ENCODE measurements at regions not wholly inside any gene's neighbourhood (a gene's known extent, or its start where the extent isn't known, plus 50 kb on each side); places are given as distances from the start of the nearest gene placed in this dataset.

DNA sequence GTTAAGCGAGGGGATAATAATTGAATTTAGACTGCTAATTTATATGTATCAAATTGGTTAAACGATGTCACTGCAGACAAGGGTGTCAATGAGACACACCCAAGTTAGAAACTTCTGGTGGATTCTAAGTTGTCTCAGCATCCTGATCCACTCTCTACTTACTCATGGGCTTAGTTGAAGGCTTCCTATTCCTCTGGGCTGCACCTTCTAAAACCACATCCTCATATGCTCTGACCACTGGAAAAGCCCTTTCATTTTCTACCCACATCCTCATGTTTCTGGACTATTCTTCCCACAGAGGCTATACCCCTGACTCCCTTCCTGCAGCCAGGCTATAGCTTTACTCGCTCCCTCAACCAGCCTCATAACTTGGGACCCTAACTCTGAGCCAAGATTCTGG, 493.8 kb downstream of the VRK1 start:
- H3K27ac Mint-ChIP-seq (ENCODE audit: unreplicated experiment) = no peak overlapping the region
- no peak overlapping the region for H3K4me3 Mint-ChIP-seq (ENCODE audit: unreplicated experiment)
- H3K4me1 Mint-ChIP-seq (ENCODE audit: unreplicated experiment) = peaks cover 2% of the 10 kb centered on the region
- DNase-seq (ENCODE audit: low spot score) = no peak
- no peaks in the 10 kb centered on the region for H3K36me3 Mint-ChIP-seq (ENCODE audit: low read depth, unreplicated experiment)
- TF ChIP-seq, protein P1, sequence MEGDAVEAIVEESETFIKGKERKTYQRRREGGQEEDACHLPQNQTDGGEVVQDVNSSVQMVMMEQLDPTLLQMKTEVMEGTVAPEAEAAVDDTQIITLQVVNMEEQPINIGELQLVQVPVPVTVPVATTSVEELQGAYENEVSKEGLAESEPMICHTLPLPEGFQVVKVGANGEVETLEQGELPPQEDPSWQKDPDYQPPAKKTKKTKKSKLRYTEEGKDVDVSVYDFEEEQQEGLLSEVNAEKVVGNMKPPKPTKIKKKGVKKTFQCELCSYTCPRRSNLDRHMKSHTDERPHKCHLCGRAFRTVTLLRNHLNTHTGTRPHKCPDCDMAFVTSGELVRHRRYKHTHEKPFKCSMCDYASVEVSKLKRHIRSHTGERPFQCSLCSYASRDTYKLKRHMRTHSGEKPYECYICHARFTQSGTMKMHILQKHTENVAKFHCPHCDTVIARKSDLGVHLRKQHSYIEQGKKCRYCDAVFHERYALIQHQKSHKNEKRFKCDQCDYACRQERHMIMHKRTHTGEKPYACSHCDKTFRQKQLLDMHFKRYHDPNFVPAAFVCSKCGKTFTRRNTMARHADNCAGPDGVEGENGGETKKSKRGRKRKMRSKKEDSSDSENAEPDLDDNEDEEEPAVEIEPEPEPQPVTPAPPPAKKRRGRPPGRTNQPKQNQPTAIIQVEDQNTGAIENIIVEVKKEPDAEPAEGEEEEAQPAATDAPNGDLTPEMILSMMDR (IDR thresholded peaks at IDR 0.05; ENCODE audit: unreplicated experiment) = no peak
- H3K27me3 Mint-ChIP-seq (ENCODE audit: unreplicated experiment) = no peaks in the 10 kb centered on the region
- H3K9me3 Mint-ChIP-seq (ENCODE audit: unreplicated experiment) = no peaks in the 10 kb centered on the region

DNA sequence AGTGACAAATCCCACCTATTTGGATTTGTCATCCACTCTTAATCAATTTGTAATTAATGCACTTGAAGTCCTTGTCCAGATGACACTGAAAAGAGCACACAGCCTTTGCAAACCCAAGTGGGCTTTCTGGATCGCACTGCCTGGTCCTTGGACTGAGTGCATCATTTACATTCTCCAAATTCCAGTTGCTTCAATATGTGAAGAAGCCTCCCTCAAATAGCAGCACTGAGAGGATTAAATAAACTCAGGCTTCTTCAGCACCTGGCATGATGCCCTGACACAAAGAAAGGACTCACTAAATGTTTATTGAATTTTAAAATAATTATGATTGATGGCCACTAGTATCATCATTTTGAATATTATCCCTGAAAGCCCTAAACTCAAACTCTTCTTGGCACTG, 496.5 kb downstream of the VRK1 start:
- no peaks in the 10 kb centered on the region for H3K9me3 Mint-ChIP-seq (ENCODE audit: unreplicated experiment)
- no peak overlapping the region for H3K4me3 Mint-ChIP-seq (ENCODE audit: unreplicated experiment)
- no peaks in the 10 kb centered on the region for H3K36me3 Mint-ChIP-seq (ENCODE audit: low read depth, unreplicated experiment)
- H3K27me3 Mint-ChIP-seq (ENCODE audit: unreplicated experiment) = no peaks in the 10 kb centered on the region
- DNase-seq (ENCODE audit: low spot score) = no peak
- no peak overlapping the region for H3K27ac Mint-ChIP-seq (ENCODE audit: unreplicated experiment)
- H3K4me1 Mint-ChIP-seq (ENCODE audit: unreplicated experiment) = peaks cover 4% of the 10 kb centered on the region
- TF ChIP-seq, protein P1 (IDR thresholded peaks at IDR 0.05; ENCODE audit: unreplicated experiment) = no peak

- no peak overlapping the region for H3K4me3 Mint-ChIP-seq (ENCODE audit: unreplicated experiment)
- H3K4me1 Mint-ChIP-seq (ENCODE audit: unreplicated experiment) = peaks cover 4% of the 10 kb centered on the region
- DNase-seq (ENCODE audit: low spot score) = no peak
- H3K36me3 Mint-ChIP-seq (ENCODE audit: low read depth, unreplicated experiment) = no peaks in the 10 kb centered on the region
- TF ChIP-seq, protein P1 (IDR thresholded peaks at IDR 0.05; ENCODE audit: unreplicated experiment) = no peak
- peaks cover 3% of the 10 kb centered on the region for H3K27me3 Mint-ChIP-seq (ENCODE audit: unreplicated experiment)
- H3K27ac Mint-ChIP-seq (ENCODE audit: unreplicated experiment) = no peak overlapping the region
- H3K9me3 Mint-ChIP-seq (ENCODE audit: unreplicated experiment) = no peaks in the 10 kb centered on the region
Observed at GRCh38 chr14:97295108-97295710, 498.0 kb downstream of the VRK1 start.

GRCh38 chr14:97296176-97296575, 499.0 kb downstream of the VRK1 start:
- no peak for DNase-seq (ENCODE audit: low spot score)

DNA sequence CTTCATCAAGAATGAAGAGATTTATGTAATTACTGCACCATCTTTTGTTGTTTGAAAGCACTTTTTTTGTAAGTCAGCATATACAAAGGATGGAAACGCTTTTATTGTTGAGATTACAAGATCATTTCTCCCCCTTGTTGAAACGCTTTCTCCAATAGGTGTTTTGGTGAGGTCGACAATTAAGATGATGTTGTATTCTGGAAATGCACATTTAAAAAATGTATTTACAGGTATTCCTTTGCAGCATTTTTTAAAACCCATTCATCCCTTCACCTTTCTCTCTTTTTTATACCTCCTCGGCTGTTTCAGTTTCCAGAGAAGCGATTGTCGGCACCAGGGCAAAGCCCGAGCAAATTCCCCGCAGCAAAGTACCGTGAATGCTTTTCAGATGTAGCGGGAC, 499.9 kb downstream of the VRK1 start:
- H3K27me3 Mint-ChIP-seq (ENCODE audit: unreplicated experiment) = peaks cover 3% of the 10 kb centered on the region
- peaks cover 7% of the 10 kb centered on the region for H3K4me1 Mint-ChIP-seq (ENCODE audit: unreplicated experiment)
- H3K4me3 Mint-ChIP-seq (ENCODE audit: unreplicated experiment) = no peak overlapping the region
- H3K36me3 Mint-ChIP-seq (ENCODE audit: low read depth, unreplicated experiment) = no peaks in the 10 kb centered on the region
- H3K9me3 Mint-ChIP-seq (ENCODE audit: unreplicated experiment) = no peaks in the 10 kb centered on the region
- no peak overlapping the region for H3K27ac Mint-ChIP-seq (ENCODE audit: unreplicated experiment)
- no peak for DNase-seq (ENCODE audit: low spot score)
- TF ChIP-seq, protein P1 (IDR thresholded peaks at IDR 0.05; ENCODE audit: unreplicated experiment) = no peak

More at GRCh38 chr14:97296176-97296575, 499.0 kb downstream of the VRK1 start:
- no peak overlapping the region for H3K27ac Mint-ChIP-seq (ENCODE audit: unreplicated experiment)
- H3K9me3 Mint-ChIP-seq (ENCODE audit: unreplicated experiment) = no peaks in the 10 kb centered on the region
- H3K4me3 Mint-ChIP-seq (ENCODE audit: unreplicated experiment) = no peak overlapping the region
- H3K4me1 Mint-ChIP-seq (ENCODE audit: unreplicated experiment) = peaks cover 7% of the 10 kb centered on the region
- H3K27me3 Mint-ChIP-seq (ENCODE audit: unreplicated experiment) = peaks cover 3% of the 10 kb centered on the region
- TF ChIP-seq, protein P1 (IDR thresholded peaks at IDR 0.05; ENCODE audit: unreplicated experiment) = no peak
- no peaks in the 10 kb centered on the region for H3K36me3 Mint-ChIP-seq (ENCODE audit: low read depth, unreplicated experiment)
